OCI-M2 (cell line): ENCODE measurements at regions not wholly inside any gene's neighbourhood (a gene's known extent, or its start where the extent isn't known, plus 50 kb on each side); places are given as distances from the start of the nearest gene placed in this dataset.

ENCODE experiments used
- DNase-seq: peaks from one replicate; lab custom pipeline; 2025; ENCODE audit not compliant: unreplicated experiment; lab: John Stamatoyannopoulos, UW

DNA sequence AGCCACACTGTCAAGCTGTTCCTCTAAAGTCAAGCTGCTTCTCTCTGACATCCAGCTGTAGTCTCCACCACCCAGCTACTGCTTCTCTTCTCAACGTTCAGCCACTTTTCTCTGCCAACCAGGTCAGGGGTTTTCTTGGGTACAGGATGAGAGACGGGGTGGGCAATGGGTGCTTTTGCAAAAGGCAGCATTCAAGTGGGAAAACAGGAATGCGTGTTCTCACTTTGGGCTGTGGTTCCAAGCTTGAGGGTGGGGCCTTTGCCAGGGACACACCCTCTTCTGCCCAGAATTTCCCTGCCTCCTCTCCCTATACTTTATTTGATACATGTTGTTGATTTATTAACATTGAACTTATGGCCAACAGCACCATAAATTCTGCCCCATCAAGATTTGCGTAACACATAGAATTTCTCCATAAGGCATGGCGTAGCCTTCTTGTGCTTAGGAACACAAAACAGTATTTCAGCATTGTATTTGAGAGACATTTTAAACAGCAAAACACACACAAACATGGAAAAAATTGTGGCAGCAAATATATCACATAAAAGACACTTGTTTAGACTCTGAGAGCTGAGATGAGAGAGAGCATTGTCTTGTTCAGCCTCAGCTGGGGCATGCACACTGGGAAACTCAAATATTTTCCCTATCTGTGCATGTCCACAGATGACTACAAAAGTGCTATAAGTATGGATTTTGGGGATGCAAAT is 392.8 kb downstream of the SLITRK6 start:
- DNase-seq: no peak

DNA sequence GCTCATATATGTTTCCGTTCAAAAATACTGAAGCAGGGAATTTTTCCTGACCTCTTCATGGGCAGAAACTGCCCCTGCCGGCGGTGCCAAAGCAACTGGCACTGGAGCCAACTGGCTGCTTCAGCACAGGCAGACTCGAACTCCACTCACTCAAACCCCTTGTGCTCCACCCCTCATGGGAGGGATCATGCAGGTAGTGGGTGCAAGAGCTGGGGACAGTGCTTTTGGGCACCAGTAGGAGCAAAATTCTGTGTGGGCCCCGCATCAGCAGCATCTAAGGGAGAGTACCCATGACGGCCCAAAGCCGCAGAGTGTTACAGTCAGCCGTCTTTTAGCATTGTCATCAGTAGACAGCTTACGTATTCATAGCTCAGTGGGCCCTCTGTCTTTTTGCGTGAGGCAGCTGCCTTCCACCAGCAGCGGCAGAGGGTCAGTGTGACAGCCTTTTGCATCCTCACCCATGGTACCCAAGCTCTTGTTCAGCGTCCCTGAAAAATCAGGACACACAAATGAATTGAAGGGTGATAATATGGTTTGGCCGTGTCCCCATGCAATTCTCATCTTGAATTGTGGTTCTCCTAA is 393.8 kb downstream of the SLITRK6 start:
- no peak for DNase-seq

DNA sequence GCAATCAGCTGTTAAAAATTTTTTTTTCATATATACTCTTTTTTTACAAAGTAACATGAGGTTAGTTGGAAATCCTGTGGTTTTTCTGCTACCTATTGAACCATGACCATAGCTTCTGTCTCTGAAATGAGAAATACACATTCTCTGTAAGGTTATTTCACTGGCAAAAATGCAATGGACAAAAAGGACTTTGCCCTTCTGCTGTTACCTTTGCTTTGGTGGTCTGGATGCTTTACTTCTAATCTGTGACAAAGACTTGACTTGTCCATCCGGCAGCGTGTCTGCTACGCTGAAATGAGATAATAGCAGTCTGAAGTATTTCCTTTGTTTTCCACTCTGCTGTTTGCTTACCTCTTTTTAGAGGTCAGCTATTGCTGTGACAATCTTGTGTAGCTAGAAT is 412.8 kb downstream of the SLITRK6 start:
- DNase-seq: no peak

DNA sequence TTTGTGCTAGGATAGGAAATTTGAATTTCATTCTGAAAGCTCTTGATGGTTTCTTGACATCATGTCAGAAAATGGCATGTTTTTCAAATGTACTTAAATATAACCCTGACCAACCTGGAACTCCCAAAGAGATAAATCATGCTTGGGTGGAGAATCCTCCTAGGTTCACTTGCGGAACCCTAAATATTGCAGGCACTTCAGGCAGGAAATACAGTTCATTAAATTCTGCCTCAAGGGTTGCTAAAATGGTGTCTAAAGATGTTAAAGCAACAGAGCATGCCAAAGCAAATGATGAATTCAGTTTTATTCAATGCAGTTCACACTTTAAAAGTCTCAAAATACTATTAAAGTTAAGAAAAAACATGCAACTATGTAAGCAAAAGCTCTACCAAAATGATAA is 415.9 kb downstream of the SLITRK6 start:
- DNase-seq: no peak

DNA sequence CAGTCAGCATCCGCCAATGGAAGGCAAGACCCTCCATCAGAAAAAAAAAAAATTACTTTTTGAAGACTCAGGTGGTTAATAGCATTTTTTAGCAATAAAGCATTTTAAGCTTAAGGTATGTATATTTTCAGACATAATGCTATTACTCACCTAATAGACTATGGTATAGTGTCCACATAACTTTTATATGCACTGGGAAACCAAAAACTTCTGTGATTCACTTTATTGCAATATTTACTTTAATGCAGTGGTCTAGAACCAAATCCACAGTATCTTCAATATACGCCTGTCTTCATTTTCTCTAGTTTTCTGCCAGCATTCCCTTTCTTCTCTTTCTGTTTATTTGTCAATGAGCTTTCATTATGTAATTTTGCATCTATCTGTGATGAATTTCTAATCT is 418.1 kb downstream of the SLITRK6 start:
- no peak for DNase-seq

DNA sequence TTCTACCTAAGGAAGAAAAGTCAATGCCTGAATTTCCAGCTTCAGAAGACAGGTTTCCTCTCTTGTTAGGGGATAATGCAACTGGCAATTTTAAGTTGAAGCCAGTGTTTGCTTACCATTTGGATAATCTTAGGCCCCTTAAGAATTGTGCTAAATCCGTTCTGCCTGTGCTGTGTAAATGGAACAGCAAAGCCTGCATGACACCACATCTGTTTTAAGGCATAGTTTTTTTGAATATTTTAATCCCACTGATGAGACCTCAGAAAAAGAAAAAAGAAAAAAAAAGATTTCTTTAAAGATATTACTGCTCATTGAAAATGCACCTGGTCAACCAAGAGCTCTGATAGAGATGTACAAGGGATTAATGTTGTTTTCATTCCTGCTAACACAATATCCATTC is 419.2 kb downstream of the SLITRK6 start:
- DNase-seq: no peak

DNA sequence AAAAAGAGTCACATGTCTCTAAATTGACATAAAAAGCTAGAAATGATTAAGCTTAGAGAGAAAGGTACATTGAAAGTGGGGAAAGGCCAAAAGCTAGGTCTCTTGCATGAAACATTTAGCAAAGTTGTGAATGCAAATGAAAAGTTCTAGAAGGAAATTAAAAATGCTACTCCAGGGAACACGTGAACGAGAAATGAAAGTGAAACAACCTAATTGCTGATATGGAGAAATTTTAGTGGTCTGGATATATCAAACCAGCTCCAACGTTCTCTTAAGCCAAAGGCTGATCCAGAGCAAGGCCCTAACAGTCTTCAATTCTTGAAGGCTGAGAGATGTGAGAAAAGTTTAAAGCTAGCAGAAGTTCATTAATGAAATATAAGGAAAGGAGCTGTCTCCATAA is 419.8 kb downstream of the SLITRK6 start:
- DNase-seq: no peak

DNA sequence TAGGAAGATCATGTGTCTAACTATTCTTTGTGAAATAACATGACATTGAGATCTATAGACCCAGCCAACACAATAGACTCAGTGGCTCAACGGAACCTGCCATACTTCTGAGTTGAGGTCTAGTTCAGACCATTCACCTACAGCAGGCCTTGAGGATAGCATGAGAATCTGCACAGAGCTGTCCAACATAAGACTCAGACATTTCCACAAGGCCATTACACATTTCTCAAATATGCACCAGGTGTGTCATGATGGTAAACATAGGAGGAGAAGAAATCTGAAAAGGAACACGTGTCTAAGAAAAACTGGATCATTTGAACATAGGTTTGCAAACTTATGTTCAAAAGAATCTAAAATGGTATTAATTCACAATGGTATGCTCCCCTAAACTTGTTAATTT is 421.4 kb downstream of the SLITRK6 start:
- DNase-seq: no peak

DNA sequence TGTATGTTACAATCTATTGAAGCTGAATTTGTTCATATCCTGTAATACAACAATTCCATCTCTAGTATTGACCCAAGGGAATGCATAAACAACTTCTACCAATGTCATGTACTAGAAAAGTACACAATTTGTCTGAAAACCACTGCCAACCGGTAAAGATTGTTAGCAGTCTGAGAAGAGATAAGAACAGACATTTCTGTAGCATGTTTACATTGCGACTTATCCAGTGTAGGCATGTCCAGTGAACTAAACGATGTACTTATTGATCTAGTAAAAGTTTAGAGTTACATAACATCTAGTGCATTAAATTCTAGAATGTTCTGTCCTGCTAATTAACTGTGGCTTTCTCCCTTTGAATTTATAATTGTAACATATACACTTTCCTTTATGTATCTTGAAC is 425.9 kb downstream of the SLITRK6 start:
- no peak for DNase-seq

DNA sequence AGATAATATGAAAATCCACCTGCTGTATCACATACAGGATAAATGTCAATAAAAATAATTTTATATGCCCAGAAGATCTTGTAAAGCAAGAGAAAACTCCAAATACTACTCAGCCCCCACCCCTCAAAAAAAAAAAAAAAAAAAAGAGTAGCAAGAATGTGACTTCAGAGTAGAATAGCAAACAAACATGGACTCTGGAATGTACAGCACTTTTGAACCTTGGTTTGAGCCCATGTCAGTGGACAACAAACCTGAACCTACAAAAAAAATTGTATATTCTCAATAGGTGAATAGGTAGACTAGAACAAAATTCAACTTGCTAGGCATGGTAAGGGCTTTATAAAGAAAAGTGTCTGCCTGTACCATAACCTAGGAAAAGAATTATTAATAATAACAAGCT is 428.0 kb downstream of the SLITRK6 start:
- DNase-seq: no peak

DNA sequence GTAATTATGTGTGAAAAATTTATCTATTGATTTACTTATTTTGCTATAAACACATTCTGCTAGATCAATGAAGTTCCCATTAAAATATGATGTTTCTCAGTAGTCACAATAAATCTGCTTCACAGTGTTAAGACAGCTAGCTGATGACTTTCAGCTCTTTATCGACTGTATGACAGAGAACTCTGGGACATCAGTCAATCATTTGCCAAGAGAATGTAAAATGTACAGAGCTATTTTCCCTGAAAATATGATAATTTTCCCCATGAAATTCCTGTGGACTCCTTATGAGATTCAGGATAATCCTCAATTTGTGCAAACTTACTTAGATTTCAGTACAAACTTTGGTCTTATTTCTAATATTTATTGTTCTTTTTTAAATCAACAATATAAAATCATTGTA is 430.5 kb downstream of the SLITRK6 start:
- DNase-seq: no peak

DNA sequence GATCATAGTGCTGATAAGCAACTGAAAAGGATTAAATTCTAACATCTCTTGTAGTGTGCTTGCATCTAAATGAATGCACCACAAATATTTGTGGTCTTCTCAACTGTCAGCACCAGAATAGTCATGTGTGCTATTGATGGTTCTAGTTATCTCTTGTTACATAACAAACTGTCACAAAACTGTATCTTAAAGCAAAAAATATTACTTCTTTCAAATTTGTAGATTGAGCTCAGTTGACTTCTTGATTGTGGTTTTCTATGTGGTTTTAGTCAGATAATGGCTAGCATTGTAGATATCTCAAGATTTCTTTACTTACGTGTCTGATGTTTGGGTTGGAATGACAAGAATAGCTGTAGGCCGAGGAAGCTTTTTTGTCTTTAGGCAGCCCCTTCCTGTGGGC is 431.3 kb downstream of the SLITRK6 start:
- DNase-seq: no peak

DNA sequence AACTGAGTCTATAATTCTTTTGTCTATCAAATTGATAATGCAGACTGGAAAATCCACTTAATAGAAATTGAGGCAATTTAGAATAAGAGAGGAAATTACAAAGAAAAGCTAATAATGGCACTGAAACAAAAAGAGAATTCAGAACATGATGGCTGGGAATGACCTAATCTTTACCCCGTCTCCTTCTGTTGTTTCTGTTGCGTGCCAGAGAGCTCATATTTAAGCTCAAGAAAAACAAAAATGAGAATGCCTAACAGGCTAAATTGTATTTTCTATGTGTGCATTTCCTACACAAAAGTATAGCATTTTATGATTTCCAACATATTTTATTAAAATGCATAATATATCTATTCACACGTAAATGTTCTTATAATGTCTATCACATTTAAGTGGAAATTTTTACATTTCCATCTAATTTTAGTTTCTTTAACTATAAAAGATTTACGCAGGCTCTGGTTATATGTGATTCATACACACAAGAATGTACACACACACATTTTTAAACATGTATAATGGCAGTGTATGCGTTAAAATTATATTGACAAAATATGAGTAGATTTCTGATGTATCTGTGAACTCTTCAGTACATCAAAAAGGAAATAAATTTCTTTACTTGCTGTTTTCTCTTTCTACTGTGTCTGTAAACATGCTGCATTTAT is 432.3 kb downstream of the SLITRK6 start:
- DNase-seq: no peak

DNA sequence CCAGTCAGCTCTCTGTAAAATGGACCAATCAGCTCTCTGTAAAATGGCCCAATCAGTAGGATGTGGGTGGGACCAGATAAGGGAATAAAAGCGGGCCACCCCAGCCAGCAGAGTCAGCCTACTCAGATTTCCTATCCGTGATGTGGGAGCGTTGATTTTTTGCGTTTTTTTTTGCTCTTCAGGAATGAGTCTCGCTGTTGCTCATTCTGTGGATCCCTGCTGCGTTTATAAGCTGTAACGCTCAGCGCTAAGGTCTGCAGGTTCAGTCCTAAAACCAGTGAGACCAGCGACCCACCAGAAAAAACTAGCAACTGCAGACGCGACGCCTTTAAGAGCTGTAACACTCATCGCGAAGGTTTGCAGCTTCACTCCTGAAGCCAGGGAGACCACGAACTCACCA is 435.7 kb downstream of the SLITRK6 start:
- no peak for DNase-seq

DNA sequence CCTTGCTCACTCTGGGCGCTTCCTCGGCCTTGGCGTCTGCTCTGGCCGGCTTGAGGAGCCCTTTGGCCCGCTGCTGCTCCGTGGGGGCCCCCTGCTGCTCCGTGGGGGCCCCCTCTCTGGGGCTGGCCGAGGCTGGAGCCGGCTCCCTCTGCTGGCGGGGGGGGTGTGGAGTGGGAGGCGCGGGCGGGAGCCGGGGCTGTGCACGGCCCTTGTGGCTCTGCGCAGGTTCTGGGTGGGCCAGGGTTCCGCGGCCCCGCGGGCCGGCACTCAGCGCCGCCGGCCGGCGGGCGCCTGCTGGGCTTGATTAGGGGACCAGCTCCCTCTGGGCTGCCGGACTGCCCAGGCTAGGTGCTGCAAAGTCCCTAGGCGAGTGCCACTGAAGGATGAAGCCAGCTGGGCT is 436.2 kb downstream of the SLITRK6 start:
- DNase-seq: no peak

DNA sequence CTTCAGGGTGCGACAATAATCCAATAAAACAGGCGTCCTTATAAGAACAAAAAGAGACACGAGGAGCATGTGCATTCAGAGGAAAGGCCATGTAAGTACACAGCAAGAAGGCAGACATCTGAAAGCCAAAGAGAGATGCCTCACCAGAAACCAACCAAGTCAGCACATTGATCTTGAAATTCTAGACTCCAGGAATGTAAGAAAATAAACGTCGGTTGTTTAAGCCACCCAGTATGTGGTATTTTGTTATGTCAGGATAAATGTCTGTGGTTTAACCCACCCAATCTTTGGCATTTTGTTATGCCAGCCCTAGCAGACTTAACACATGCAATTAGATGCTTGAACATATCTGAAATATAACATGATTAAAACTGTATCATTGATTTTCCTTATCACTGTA is 452.0 kb downstream of the SLITRK6 start:
- DNase-seq: no peak

DNA sequence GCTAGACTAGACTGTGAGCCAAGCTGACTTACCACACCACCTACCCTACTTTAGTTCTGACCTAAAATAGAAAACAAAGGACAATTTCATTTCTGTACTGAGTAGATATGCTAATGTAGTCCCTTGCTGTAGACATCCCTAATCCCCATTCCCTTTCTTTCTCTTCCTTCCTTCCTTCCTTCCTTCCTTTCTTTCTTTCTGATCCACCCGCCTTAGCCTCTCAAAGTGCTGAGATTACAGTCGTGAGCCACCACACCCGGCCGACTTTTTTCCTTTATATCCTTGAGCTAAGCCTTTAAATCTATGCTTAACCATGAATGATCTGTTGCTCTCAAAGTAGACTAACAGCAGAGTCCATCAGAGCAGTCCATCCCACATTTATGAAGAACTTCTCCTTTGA is 465.0 kb downstream of the SLITRK6 start:
- DNase-seq: no peak

DNA sequence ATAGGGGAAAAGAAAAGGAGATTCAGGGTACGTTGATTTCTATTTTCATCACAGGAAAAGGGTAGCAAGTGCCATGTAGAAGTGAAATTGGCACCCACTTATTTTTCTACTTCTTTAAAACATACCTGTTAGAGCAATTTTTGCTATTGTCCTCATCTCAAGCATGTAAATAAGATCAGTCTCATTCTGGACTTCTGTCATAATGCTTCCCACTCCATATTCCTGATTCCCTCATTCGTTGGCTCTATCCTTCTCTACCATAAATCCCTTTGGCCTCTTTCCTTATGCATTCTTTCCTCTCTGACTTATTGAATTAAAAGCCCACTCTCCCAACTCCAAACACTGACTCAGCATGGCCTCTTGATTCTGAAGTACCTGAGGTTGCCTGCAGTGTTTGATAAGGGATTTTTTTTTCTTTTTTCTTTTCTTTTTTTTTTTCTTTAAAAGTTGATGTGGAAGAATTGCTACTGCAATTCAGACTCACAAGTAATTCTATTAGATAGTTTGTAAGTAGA is 465.7 kb downstream of the SLITRK6 start:
- no peak for DNase-seq

DNA sequence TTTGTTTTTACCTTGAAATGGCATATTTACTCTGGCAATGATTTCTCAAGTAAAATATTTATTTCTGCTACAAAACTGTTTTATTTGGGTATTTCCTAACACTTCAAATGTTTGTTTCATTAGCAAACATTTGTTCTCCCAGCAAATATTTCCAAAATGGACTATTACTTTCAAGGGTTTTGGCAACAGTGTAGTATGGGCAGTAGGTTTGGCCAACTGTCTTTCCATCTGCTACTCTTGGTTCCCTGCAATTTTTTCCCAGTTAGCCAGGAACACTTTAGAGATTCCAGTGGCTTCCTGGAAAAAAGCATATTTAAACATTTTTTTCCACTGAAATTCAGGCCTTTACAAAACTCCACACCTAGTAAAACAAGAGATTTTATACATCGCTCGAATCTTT is 466.6 kb downstream of the SLITRK6 start:
- no peak for DNase-seq

DNA sequence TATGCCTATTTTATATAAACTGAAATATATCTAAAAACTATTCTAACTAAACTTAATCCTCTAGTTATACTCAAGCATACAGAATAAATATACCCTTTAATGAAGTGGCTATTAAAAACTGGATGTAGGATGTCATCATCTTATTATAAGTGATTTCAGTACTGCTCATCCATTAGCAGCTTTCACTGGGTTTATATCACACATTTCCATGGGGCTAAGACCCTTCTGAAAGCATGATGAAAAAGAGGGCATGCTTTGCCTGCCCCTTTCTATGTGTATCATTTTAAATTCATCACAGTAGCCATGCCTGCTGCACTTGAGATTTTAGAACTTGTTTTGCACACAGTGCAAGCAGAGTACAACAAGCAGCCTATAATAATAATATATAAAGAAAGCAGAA is 477.5 kb downstream of the SLITRK6 start:
- DNase-seq: no peak

DNA sequence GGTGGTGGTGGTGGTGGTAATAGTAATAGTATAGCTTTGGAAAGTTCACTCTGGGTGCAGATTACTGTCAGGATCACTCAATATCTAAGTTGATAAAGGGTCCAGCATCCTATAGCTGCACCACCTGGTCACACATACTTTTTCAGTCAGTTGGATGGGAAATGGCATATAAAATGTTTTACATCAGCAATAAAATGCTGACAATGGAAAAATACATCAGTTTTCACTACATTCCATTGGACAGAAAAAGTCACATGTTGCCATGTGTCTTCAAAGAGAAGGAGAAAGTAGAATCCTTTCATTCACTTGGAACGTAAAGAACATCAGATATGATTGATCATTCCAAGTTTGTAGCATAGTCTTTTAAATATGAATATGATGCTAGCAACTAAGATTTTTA is 481.4 kb downstream of the SLITRK6 start:
- no peak for DNase-seq

DNA sequence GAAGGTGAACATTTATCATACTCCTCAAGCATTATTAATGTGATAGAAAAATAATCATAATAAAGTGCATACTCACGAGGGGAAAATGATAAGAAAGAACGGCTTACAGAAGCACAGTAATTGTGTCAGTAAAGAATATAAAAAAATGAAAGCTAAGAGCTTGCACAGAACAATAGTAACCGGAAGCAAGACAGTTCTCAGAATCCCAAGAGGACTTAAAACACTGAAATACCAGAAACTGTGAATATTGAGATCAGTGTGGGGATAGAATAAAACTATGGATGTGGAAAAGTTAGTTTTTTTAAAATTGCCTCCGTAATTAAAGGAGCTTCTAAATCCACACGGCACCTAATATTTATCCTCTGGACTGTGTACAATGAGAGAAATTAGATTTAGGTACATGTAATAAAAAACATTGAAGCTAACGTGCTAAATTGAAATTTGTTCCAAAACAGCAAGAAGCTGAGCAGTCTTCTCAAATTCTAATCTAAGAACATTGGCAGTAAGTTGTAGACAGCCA is 482.7 kb downstream of the SLITRK6 start:
- DNase-seq: no peak
